BE2C (cell line): ENCODE measurements at regions not wholly inside any gene's neighbourhood (a gene's known extent, or its start where the extent isn't known, plus 50 kb on each side); places are given as distances from the start of the nearest gene placed in this dataset.

Experiments used
- DNase-seq: peaks from one replicate; pipeline ENCODE4 v3.0.0-alpha.2; 2020
- H3K27me3 ChIP-seq: fragments of 250-450 bp; sonication (Bioruptor Pico); 2 replicates; pipeline ENCODE4 v1.5.1; 2020; ENCODE audit warnings: mild to moderate bottlenecking
- H3K36me3 ChIP-seq: fragments of 250-450 bp; sonication (Bioruptor Pico); 2 replicates; pipeline ENCODE4 v1.5.1; 2020; ENCODE audit warnings: mild to moderate bottlenecking
- H3K4me1 ChIP-seq: fragments of 250-450 bp; sonication (Bioruptor Pico); 2 replicates; pipeline ENCODE4 v1.5.1; 2020
- H3K4me3 ChIP-seq: 2 replicates; pipeline ENCODE4 v1.5.1; 2011; ENCODE audit warnings: low read depth, low read length
- H3K9me3 ChIP-seq: fragments of 250-450 bp; sonication (Bioruptor Pico); 2 replicates; pipeline ENCODE4 v1.5.1; 2020
- CTCF ChIP-seq: IDR thresholded peaks from 2 replicates; pipeline ENCODE4 v1.5.1; 2012; ENCODE audit warnings: mild to moderate bottlenecking, low read depth, low read length

GRCh38 chr9:96156171-96156974 is 145.6 kb downstream of the HSD17B3 start:
- Histone ChIP-seq H3K9me3 (no peaks in the 10 kb centered on the region), H3K4me1 (no peaks in the 10 kb centered on the region), H3K27me3 (no peaks in the 10 kb centered on the region), H3K36me3 (no peaks in the 10 kb centered on the region), H3K4me3 (no peak overlapping the region)
- TF ChIP-seq CTCF, result no peak
- DNase-seq, result no peak

- H3K9me3 ChIP-seq, result no peaks in the 10 kb centered on the region
- no peak for TF ChIP-seq CTCF
- H3K4me3 ChIP-seq, result no peak overlapping the region
- H3K27me3 ChIP-seq, result no peaks in the 10 kb centered on the region
- no peak for DNase-seq
- no peaks in the 10 kb centered on the region for H3K36me3 ChIP-seq
- H3K4me1 ChIP-seq, result no peaks in the 10 kb centered on the region
Measured at GRCh38 chr9:96154081-96154480, 147.9 kb downstream of the HSD17B3 start.

- Histone ChIP-seq H3K9me3 (no peaks in the 10 kb centered on the region), H3K27me3 (no peaks in the 10 kb centered on the region), H3K4me3 (no peak overlapping the region), H3K4me1 (no peaks in the 10 kb centered on the region), H3K36me3 (no peaks in the 10 kb centered on the region)
- TF ChIP-seq CTCF, result no peak
- no peak for DNase-seq
Measured at GRCh38 chr9:96152550-96152949, 149.4 kb downstream of the HSD17B3 start.

GRCh38 chr9:96150324-96151227 is 151.4 kb downstream of the HSD17B3 start:
- H3K4me1 ChIP-seq, result no peaks in the 10 kb centered on the region
- no peak for DNase-seq
- H3K27me3 ChIP-seq, result no peaks in the 10 kb centered on the region

GRCh38 chr9:96149533-96150280 is 152.3 kb downstream of the HSD17B3 start:
- Histone ChIP-seq H3K9me3 (no peaks in the 10 kb centered on the region), H3K27me3 (no peaks in the 10 kb centered on the region), H3K4me3 (no peak overlapping the region), H3K36me3 (no peaks in the 10 kb centered on the region), H3K4me1 (no peaks in the 10 kb centered on the region)
- DNase-seq, result no peak
- no peak for TF ChIP-seq CTCF

More at GRCh38 chr9:96150324-96151227, 151.4 kb downstream of the HSD17B3 start:
- no peak for TF ChIP-seq CTCF
- no peak overlapping the region for H3K4me3 ChIP-seq
- H3K9me3 ChIP-seq, result no peaks in the 10 kb centered on the region
- H3K36me3 ChIP-seq, result no peaks in the 10 kb centered on the region
